Endothelial cell (in vitro differentiated cells): ENCODE measurements at regions not wholly inside any gene's neighbourhood (a gene's known extent, or its start where the extent isn't known, plus 50 kb on each side); places are given as distances from the start of the nearest gene placed in this dataset.

Experiments
- DNase-seq: peaks from one replicate; pipeline ENCODE4 v3.0.0; 2021; ENCODE audit warnings: low spot score
- H3K27ac Mint-ChIP-seq: one replicate; pipeline ENCODE4 v1.8.0; 2021; ENCODE audit warnings: mixed read lengths, inconsistent platforms; ENCODE audit not compliant: unreplicated experiment
- H3K27me3 Mint-ChIP-seq: one replicate; pipeline ENCODE4 v1.8.0; 2021; ENCODE audit warnings: mild to moderate bottlenecking, moderate library complexity, mixed read lengths, inconsistent platforms; ENCODE audit not compliant: unreplicated experiment
- H3K36me3 Mint-ChIP-seq: one replicate; pipeline ENCODE4 v1.8.0; 2021; ENCODE audit warnings: mild to moderate bottlenecking, low read depth, mixed read lengths, inconsistent platforms; ENCODE audit not compliant: unreplicated experiment
- H3K4me1 Mint-ChIP-seq: one replicate; pipeline ENCODE4 v1.8.0; 2021; ENCODE audit warnings: mild to moderate bottlenecking, mixed read lengths, inconsistent platforms; ENCODE audit not compliant: unreplicated experiment
- H3K4me3 Mint-ChIP-seq: one replicate; pipeline ENCODE4 v1.8.0; 2021; ENCODE audit warnings: mild to moderate bottlenecking, mixed read lengths, inconsistent platforms; ENCODE audit not compliant: unreplicated experiment
- H3K9me3 Mint-ChIP-seq: one replicate; pipeline ENCODE4 v1.8.0; 2021; ENCODE audit warnings: mixed read lengths, inconsistent platforms; ENCODE audit not compliant: unreplicated experiment
- CTCF ChIP-seq: fragments of 200-600 bp; sonication (generic); IDR thresholded peaks from one replicate; pipeline ENCODE4 v1.5.0; 2021; ENCODE audit warnings: antibody characterized with exemption; ENCODE audit not compliant: unreplicated experiment

- Mint-ChIP-seq H3K36me3 (peaks cover 3% of the 10 kb centered on the region), H3K9me3 (no peaks in the 10 kb centered on the region), H3K4me3 (no peak overlapping the region), H3K27me3 (peaks cover 2% of the 10 kb centered on the region), H3K4me1 (no peaks in the 10 kb centered on the region), H3K27ac (no peak overlapping the region)
- TF ChIP-seq CTCF: no peak
- no peak for DNase-seq
Measured at GRCh38 chr5:117204926-117205869, 630.6 kb upstream of the SEMA6A start.

- Mint-ChIP-seq H3K9me3 (no peaks in the 10 kb centered on the region), H3K4me3 (no peak overlapping the region), H3K36me3 (no peaks in the 10 kb centered on the region), H3K4me1 (no peaks in the 10 kb centered on the region), H3K27me3 (peaks cover under 1% of the 10 kb centered on the region), H3K27ac (no peak overlapping the region)
- no peak for TF ChIP-seq CTCF
- DNase-seq: no peak
Measured at GRCh38 chr5:117204404-117204803, 629.8 kb upstream of the SEMA6A start.

GRCh38 chr5:117203584-117203983, 629.0 kb upstream of the SEMA6A start:
- no peak overlapping the region for H3K4me3 Mint-ChIP-seq
- H3K9me3 Mint-ChIP-seq: no peaks in the 10 kb centered on the region
- no peak for TF ChIP-seq CTCF
- H3K27ac Mint-ChIP-seq: no peak overlapping the region
- no peaks in the 10 kb centered on the region for H3K36me3 Mint-ChIP-seq
- H3K27me3 Mint-ChIP-seq: no peaks in the 10 kb centered on the region
- H3K4me1 Mint-ChIP-seq: no peaks in the 10 kb centered on the region
- DNase-seq: no peak

GRCh38 chr5:117201001-117201400, 626.4 kb upstream of the SEMA6A start:
- no peak for TF ChIP-seq CTCF
- DNase-seq: no peak
- Mint-ChIP-seq H3K27ac (no peak overlapping the region), H3K36me3 (no peaks in the 10 kb centered on the region), H3K4me1 (no peaks in the 10 kb centered on the region), H3K4me3 (no peak overlapping the region), H3K9me3 (no peaks in the 10 kb centered on the region), H3K27me3 (no peaks in the 10 kb centered on the region)

GRCh38 chr5:117195076-117195475, 620.5 kb upstream of the SEMA6A start:
- Mint-ChIP-seq H3K27ac (no peak overlapping the region), H3K9me3 (no peaks in the 10 kb centered on the region), H3K36me3 (no peaks in the 10 kb centered on the region), H3K27me3 (no peaks in the 10 kb centered on the region), H3K4me1 (peaks cover 3% of the 10 kb centered on the region), H3K4me3 (no peak overlapping the region)
- no peak for TF ChIP-seq CTCF
- DNase-seq: no peak
